Sigmoid colon (tissue), 6 donors: ENCODE measurements at regions not wholly inside any gene's neighbourhood (a gene's known extent, or its start where the extent isn't known, plus 50 kb on each side); places are given as distances from the start of the nearest gene placed in this dataset.

ENCODE experiments used
- DNase-seq: peaks from one replicate; pipeline ENCODE4 v3.0.0-alpha.2; 2019
- H3K27ac ChIP-seq, 4 donors: fragments of 200-600 bp; sonication (generic); one replicate each; pipeline ENCODE4 v1.5.1; 2016 to 2019; ENCODE audit warnings: mild to moderate bottlenecking in 1 of 4
- H3K27me3 ChIP-seq, 3 donors: fragments of 200-600 bp; sonication (generic); one replicate each; pipeline ENCODE4 v1.5.1; 2019; ENCODE audit warnings: mild to moderate bottlenecking in 1 of 3
- H3K36me3 ChIP-seq, 4 donors: fragments of 200-600 bp; sonication (generic); one replicate each; pipeline ENCODE4 v1.5.1; 2016 to 2019
- H3K4me1 ChIP-seq, 4 donors: fragments of 200-600 bp; sonication (generic); one replicate each; pipeline ENCODE4 v1.5.1; 2017 to 2019
- H3K4me3 ChIP-seq, 4 donors: fragments of 200-600 bp; sonication (generic); one replicate each; pipeline ENCODE4 v1.5.1; 2017 to 2019; ENCODE audit warnings: mild to moderate bottlenecking in 2 of 4, moderate library complexity in 1 of 4
- H3K9me3 ChIP-seq, 4 donors: fragments of 200-600 bp in 3 of 4; sonication (generic) in 3 of 4; one replicate each; pipeline versions ENCODE4 v1.5.1 to v1.6.1; 2013 to 2019
- EP300 ChIP-seq, 4 donors: sonication (generic); formaldehyde crosslinking; IDR thresholded peaks; one replicate each; pipeline ENCODE4 v1.6.1; 2017; ENCODE audit warnings: antibody characterized with exemption in 4 of 4
- POLR2A ChIP-seq, 2 donors: fragments of 450-650 bp; IDR thresholded peaks; one replicate each; pipeline ENCODE4 v1.6.1; 2016; ENCODE audit warnings: antibody characterized with exemption in 2 of 2, mild to moderate bottlenecking in 2 of 2, moderate library complexity in 2 of 2
- POLR2AphosphoS5 ChIP-seq, 4 donors: sonication (generic); formaldehyde crosslinking; IDR thresholded peaks; one replicate each; pipeline ENCODE4 v1.6.1; 2017; ENCODE audit warnings: antibody characterized with exemption in 4 of 4
- WGBS, 2 donors: extraction: QIAGEN DNeasy Blood & Tissue Kit; methylation state at CpG; one replicate each; pipeline ENCODE4 v1.1.7; 2013; 5-methylcytosine and 5-hydroxymethylcytosine counted together
- intact Hi-C: fragments of 100-400 bp; cut with DNase I; formaldehyde crosslinking; loops from one replicate; pipeline ENCODE4 v1.15.1; 2023
- TF ChIP-seq, protein P1 (sequence below), 4 experiments: fragments of 450-650 bp in 3 of 4; fragments of 200-600 bp in 1 of 4; IDR thresholded peaks; one replicate each; pipeline ENCODE4 v1.5.1; 2016 to 2019; ENCODE audit warnings: antibody characterized with exemption in 4 of 4, mild to moderate bottlenecking in 3 of 4, moderate library complexity in 2 of 4
- donor health status: healthy with polysubstance abuse.
- donor health status: healthy.

DNA sequence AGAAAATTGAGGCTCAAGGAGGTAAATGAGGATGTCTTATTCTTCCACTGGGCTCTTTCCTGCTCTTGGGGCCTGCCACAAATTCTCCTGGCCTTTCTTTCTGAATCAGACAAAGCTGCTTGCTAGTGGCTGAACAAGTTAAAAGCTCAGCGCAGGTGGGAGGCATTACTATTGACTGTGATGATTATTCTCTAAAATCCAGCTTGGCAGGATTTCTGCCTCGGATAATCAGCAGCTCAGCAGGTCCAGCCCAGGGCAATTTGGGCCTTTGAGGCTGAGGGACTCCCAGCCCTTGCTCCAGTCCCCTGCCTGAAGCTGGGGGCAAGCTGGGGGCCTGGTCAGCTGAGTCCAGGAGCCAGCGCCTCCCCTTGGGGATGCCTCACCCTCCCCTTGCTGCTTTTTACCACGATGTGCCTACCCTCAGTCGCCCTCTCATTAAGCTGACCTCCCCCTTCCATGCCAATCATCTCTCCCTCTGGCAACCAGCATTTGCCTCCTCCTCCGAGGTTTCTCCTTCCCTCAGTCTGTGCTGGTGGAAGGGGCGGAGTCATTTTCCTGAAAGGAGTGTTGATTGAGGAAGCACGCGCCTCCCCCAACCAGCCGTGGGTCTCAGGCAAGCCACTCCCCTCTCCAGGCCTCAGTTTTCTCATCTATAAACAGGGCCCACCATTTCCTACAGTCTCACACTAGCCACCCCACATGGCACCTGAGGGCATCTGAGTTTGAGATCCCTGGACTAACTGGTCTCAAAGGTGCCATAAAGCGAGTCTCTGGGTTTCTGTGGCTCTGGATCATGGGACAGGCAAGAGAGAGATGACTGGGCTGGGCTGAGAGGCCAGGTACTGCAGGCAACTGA is 60.6 kb upstream of the PRDM11 start:
- Histone ChIP-seq H3K4me1 (peaks cover 0 to 32% (median 31%) of the 10 kb centered on the region in 4 donors), H3K4me3 (no peak overlapping the region), H3K27me3 (peaks cover 0 to 6% (median 0%) of the 10 kb centered on the region in 3 donors), H3K27ac (no peak overlapping the region), H3K36me3 (no peaks in the 10 kb centered on the region), H3K9me3 (no peaks in the 10 kb centered on the region)
- WGBS, 2 donors, result 59 to 75% methylated on average over 11 of the region's 11 CpGs
- intact Hi-C loops, result no loop called here
- DNase-seq, result no peak
- TF ChIP-seq POLR2A (IDR thresholded peaks at IDR 0.05) (no peak), POLR2AphosphoS5 (IDR thresholded peaks at IDR 0.05) (no peak), EP300 (IDR thresholded peaks at IDR 0.05) (no peak)
- TF ChIP-seq, protein P1, sequence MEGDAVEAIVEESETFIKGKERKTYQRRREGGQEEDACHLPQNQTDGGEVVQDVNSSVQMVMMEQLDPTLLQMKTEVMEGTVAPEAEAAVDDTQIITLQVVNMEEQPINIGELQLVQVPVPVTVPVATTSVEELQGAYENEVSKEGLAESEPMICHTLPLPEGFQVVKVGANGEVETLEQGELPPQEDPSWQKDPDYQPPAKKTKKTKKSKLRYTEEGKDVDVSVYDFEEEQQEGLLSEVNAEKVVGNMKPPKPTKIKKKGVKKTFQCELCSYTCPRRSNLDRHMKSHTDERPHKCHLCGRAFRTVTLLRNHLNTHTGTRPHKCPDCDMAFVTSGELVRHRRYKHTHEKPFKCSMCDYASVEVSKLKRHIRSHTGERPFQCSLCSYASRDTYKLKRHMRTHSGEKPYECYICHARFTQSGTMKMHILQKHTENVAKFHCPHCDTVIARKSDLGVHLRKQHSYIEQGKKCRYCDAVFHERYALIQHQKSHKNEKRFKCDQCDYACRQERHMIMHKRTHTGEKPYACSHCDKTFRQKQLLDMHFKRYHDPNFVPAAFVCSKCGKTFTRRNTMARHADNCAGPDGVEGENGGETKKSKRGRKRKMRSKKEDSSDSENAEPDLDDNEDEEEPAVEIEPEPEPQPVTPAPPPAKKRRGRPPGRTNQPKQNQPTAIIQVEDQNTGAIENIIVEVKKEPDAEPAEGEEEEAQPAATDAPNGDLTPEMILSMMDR (IDR thresholded peaks at IDR 0.05), result no peak

DNA sequence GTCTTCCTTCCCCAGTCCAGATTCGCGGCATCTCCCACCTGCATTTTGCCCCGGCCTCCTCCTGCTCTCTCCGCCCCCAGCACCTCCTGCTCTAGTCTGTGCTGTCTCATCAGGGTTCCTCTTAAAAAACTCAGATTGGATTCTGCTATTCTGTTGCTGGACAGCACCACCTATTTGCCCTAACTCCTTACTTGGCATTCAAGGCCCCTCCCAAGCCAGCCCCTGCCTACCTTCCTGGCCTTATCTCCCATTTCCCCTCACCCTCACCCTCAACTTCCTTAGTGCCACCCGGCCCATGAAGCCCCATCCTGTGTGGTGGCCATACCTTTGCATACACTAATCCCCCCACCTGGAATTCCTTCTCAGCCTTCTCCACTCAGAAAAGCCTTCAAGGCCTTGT is 59.9 kb upstream of the PRDM11 start:
- H3K27ac ChIP-seq, result no peak overlapping the region
- peaks cover 0 to 32% (median 31%) of the 10 kb centered on the region in 4 donors for H3K4me1 ChIP-seq
- TF ChIP-seq EP300 (IDR thresholded peaks at IDR 0.05) (no peak), POLR2AphosphoS5 (IDR thresholded peaks at IDR 0.05) (no peak), POLR2A (IDR thresholded peaks at IDR 0.05) (no peak)
- TF ChIP-seq, protein P1 (IDR thresholded peaks at IDR 0.05), result no peak
- intact Hi-C loops, result no loop called here
- peaks cover 0 to 6% (median 0%) of the 10 kb centered on the region in 3 donors for H3K27me3 ChIP-seq
- H3K4me3 ChIP-seq, result no peak overlapping the region
- WGBS, 2 donors, result 90 to 92% methylated on average over 5 of the region's 5 CpGs
- no peak for DNase-seq
- no peaks in the 10 kb centered on the region for H3K36me3 ChIP-seq
- H3K9me3 ChIP-seq, result no peaks in the 10 kb centered on the region

DNA sequence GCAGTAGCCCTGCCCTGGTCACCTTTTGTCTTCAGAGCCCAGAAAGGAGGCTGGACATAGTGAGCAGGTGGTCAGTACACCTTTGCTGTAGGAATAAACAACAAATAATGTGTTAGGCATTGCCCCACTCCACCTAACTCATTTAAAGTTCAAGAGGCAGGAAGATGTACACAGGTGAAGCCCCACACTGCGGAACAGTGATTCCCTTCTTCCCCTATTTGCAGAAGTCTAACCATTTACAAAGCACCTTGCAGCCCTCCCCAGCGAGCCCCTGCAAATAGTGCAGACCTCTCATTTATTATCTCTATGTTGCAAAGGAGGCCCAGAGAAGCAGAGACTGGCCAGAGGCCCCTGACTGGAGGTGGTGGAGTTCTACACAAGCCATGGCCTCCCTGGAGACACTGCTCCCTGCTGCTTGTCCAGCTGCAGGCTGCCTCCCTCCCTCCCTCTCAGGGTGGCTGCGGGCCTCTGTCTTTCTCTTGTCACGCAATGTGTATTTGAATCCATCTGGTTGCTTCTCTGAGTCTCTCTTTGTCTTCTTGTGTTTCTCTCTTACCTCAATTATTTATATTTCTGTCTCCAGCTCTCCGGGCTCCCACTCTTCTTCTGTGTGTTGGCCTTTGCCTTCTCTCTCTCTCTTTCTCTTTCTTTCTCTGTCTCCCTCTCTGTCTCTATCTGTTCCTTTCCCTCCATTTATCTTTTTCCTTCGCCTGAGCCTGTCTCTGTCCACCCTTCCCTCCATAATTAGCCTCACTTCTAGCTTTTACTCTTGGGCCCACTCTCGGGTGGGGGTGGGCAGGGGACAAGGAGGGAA is 59.1 kb upstream of the PRDM11 start:
- H3K27ac ChIP-seq, result peak overlapping the region; percentile 12 to 84 (median 48)
- peaks cover 0 to 39% (median 34%) of the 10 kb centered on the region in 4 donors for H3K4me1 ChIP-seq
- peaks cover 0 to 6% (median 0%) of the 10 kb centered on the region in 3 donors for H3K27me3 ChIP-seq
- H3K4me3 ChIP-seq, result no peak overlapping the region
- H3K36me3 ChIP-seq, result no peaks in the 10 kb centered on the region
- intact Hi-C loops, result no loop called here
- 76 to 81% methylated on average over 7 of the region's 7 CpGs for WGBS, 2 donors
- no peaks in the 10 kb centered on the region for H3K9me3 ChIP-seq
- TF ChIP-seq, protein P1 (IDR thresholded peaks at IDR 0.05), result no peak
- no peak for TF ChIP-seq POLR2AphosphoS5 (IDR thresholded peaks at IDR 0.05)
- TF ChIP-seq EP300 (IDR thresholded peaks at IDR 0.05), result no peak
- TF ChIP-seq POLR2A (IDR thresholded peaks at IDR 0.05), result no peak
- no peak for DNase-seq

DNA sequence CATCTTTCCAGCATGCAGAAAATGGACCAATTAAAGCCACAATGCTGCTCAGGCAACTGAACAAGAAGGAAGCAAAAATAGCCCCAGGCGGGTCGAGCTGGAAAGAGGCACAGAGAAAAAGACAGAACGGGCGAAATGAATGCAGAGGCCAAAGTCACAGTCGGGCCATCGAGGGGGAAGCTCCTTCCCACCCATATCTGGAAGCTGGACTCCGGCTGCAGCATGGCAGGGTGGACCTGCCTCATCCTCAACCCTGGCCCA is 58.6 kb upstream of the PRDM11 start:
- H3K4me3 ChIP-seq, result no peak overlapping the region
- no peak for TF ChIP-seq POLR2AphosphoS5 (IDR thresholded peaks at IDR 0.05)
- TF ChIP-seq POLR2A (IDR thresholded peaks at IDR 0.05), result no peak
- TF ChIP-seq, protein P1 (IDR thresholded peaks at IDR 0.05), result no peak
- TF ChIP-seq EP300 (IDR thresholded peaks at IDR 0.05), result no peak
- DNase-seq, result no peak
- peaks cover 0 to 6% (median 0%) of the 10 kb centered on the region in 3 donors for H3K27me3 ChIP-seq
- peaks cover 0 to 40% (median 35%) of the 10 kb centered on the region in 4 donors for H3K4me1 ChIP-seq
- WGBS, 2 donors, result 76 to 81% methylated on average over 7 of the region's 7 CpGs
- no peaks in the 10 kb centered on the region for H3K9me3 ChIP-seq
- no peaks in the 10 kb centered on the region for H3K36me3 ChIP-seq
- intact Hi-C loops, result no loop called here
- H3K27ac ChIP-seq, result peak overlapping the region; percentile 12 to 84 (median 48)
